Neural cell (in vitro differentiated cells): ENCODE measurements at regions not wholly inside any gene's neighbourhood (a gene's known extent, or its start where the extent isn't known, plus 50 kb on each side); places are given as distances from the start of the nearest gene placed in this dataset.

Source experiments
- CTCF ChIP-seq: fragments of 450-650 bp; IDR thresholded peaks from 2 replicates; pipeline ENCODE4 v1.5.1; 2014; ENCODE audit warnings: antibody characterized with exemption, mild to moderate bottlenecking, moderate library complexity; ENCODE audit not compliant: poor library complexity, severe bottlenecking
- EP300 ChIP-seq: fragments of 450-650 bp; conservative IDR thresholded peaks from 2 replicates; pipeline ENCODE4 v1.6.1; 2014; ENCODE audit warnings: antibody characterized with exemption, mild to moderate bottlenecking, moderate library complexity; ENCODE audit not compliant: poor library complexity, severe bottlenecking
- RAD21 ChIP-seq: fragments of 450-650 bp; conservative IDR thresholded peaks from 2 replicates; pipeline ENCODE4 v1.6.1; 2014; ENCODE audit warnings: antibody characterized with exemption, mild to moderate bottlenecking, moderate library complexity
- TF ChIP-seq, protein P1 (sequence below): IDR thresholded peaks from 2 replicates; pipeline ENCODE4 v1.6.1; 2012; ENCODE audit warnings: borderline replicate concordance

GRCh38 chr5:82386576-82386975 is 108.4 kb upstream of the RPS23 start:
- no peak for TF ChIP-seq EP300
- no peak for TF ChIP-seq RAD21
- TF ChIP-seq, protein P1, sequence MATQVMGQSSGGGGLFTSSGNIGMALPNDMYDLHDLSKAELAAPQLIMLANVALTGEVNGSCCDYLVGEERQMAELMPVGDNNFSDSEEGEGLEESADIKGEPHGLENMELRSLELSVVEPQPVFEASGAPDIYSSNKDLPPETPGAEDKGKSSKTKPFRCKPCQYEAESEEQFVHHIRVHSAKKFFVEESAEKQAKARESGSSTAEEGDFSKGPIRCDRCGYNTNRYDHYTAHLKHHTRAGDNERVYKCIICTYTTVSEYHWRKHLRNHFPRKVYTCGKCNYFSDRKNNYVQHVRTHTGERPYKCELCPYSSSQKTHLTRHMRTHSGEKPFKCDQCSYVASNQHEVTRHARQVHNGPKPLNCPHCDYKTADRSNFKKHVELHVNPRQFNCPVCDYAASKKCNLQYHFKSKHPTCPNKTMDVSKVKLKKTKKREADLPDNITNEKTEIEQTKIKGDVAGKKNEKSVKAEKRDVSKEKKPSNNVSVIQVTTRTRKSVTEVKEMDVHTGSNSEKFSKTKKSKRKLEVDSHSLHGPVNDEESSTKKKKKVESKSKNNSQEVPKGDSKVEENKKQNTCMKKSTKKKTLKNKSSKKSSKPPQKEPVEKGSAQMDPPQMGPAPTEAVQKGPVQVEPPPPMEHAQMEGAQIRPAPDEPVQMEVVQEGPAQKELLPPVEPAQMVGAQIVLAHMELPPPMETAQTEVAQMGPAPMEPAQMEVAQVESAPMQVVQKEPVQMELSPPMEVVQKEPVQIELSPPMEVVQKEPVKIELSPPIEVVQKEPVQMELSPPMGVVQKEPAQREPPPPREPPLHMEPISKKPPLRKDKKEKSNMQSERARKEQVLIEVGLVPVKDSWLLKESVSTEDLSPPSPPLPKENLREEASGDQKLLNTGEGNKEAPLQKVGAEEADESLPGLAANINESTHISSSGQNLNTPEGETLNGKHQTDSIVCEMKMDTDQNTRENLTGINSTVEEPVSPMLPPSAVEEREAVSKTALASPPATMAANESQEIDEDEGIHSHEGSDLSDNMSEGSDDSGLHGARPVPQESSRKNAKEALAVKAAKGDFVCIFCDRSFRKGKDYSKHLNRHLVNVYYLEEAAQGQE, result no peak
- TF ChIP-seq CTCF, result no peak
